SK-N-SH (cell line): ENCODE measurements at regions not wholly inside any gene's neighbourhood (a gene's known extent, or its start where the extent isn't known, plus 50 kb on each side); places are given as distances from the start of the nearest gene placed in this dataset.

Source experiments
- CTCF ChIA-PET: fragments of 300-600, 350-600 bp; formaldehyde crosslinking; extraction: SDS; loops from one replicate; lab custom pipeline; 2021; lab: Yijun Ruan, JAX
- POLR2A ChIA-PET: fragments of 350-600 bp; sonication (Branson Sonifier 250); formaldehyde crosslinking; extraction: SDS; loops from one replicate; lab custom pipeline; 2020; ENCODE audit warnings: antibody characterized with exemption, inconsistent platforms; lab: Yijun Ruan, JAX
- DNase-seq: peaks from one replicate; pipeline ENCODE4 v3.0.0; 2012
- H2AFZ ChIP-seq: fragments of 200-600 bp; sonication (generic); 2 replicates; pipeline ENCODE4 v1.8.1; 2016; ENCODE audit warnings: antibody characterized with exemption, mild to moderate bottlenecking, low read depth
- H3F3A ChIP-seq: fragments of 200-600 bp; sonication (generic); replicated peaks from 2 replicates; pipeline ENCODE3; 2016; ENCODE audit warnings: antibody characterized with exemption, mild to moderate bottlenecking; ENCODE audit not compliant: insufficient read depth
- H3K27ac ChIP-seq, 2 experiments: fragments of 200-500 bp in 1 of 2; fragments of 200-600 bp in 1 of 2; sonication (Bioruptor generic) in 1 of 2; sonication (generic), shearing (Covaris generic) in 1 of 2; 2 replicates each; pipeline versions ENCODE4 v1.5.1 to v1.6.1; 2014 to 2016; ENCODE audit warnings: low read depth in 2 of 2, inconsistent platforms in 1 of 2, low read length in 1 of 2, mild to moderate bottlenecking in 1 of 2, mixed read lengths in 1 of 2
- H3K27me3 ChIP-seq: fragments of 200-600 bp; sonication (generic), shearing (Covaris generic); 2 replicates; pipeline ENCODE4 v1.6.1; 2016; ENCODE audit warnings: mixed run types; ENCODE audit not compliant: insufficient read depth
- H3K36me3 ChIP-seq, 2 experiments: fragments of 200-500 bp in 1 of 2; fragments of 200-600 bp in 1 of 2; sonication (Bioruptor generic) in 1 of 2; sonication (generic) in 1 of 2; replicated peaks in 1 of 2; 2 replicates each; pipeline versions ENCODE3 to v1.5.1; 2014 to 2016; ENCODE audit warnings: low read length in 1 of 2, mild to moderate bottlenecking in 1 of 2; ENCODE audit not compliant: insufficient read depth in 2 of 2, control insufficient read depth in 1 of 2
- H3K4me1 ChIP-seq, 2 experiments: fragments of 200-500 bp in 1 of 2; fragments of 200-600 bp in 1 of 2; sonication (Bioruptor generic) in 1 of 2; sonication (generic), shearing (Covaris generic) in 1 of 2; 2 replicates each; pipeline versions ENCODE4 v1.5.1 to v1.6.1; 2014 to 2016; ENCODE audit warnings: low read depth in 1 of 2, low read length in 1 of 2, mixed run types in 1 of 2; ENCODE audit not compliant: insufficient read depth in 2 of 2, control insufficient read depth in 1 of 2
- H3K4me2 ChIP-seq: fragments of 200-600 bp; sonication (generic), shearing (Covaris generic); 2 replicates; pipeline ENCODE4 v1.6.1; 2017; ENCODE audit warnings: mixed run types
- H3K4me3 ChIP-seq, 2 experiments: fragments of 200-500 bp in 1 of 2; fragments of 200-600 bp in 1 of 2; sonication (Bioruptor generic) in 1 of 2; sonication (generic), shearing (Covaris generic) in 1 of 2; 2 replicates each; pipeline versions ENCODE4 v1.5.1 to v1.8.1; 2014 to 2016; ENCODE audit warnings: low read depth in 2 of 2, inconsistent platforms in 1 of 2, low read length in 1 of 2, mild to moderate bottlenecking in 1 of 2, mixed read lengths in 1 of 2, moderate library complexity in 1 of 2
- H3K79me2 ChIP-seq: fragments of 200-600 bp; sonication (generic); 2 replicates; pipeline ENCODE4 v1.8.1; 2017; ENCODE audit warnings: mild to moderate bottlenecking; ENCODE audit not compliant: insufficient read depth
- H3K9ac ChIP-seq: fragments of 200-600 bp; sonication (generic); 2 replicates; pipeline ENCODE4 v1.6.1; 2017; ENCODE audit warnings: mixed run types
- H3K9me2 ChIP-seq: fragments of 200-600 bp; sonication (generic); 2 replicates; pipeline ENCODE4 v1.6.1; 2017; ENCODE audit warnings: mixed run types
- H3K9me3 ChIP-seq: fragments of 200-600 bp; sonication (generic); 2 replicates; pipeline ENCODE4 v1.6.1; 2017; ENCODE audit warnings: mixed run types, mild to moderate bottlenecking, moderate library complexity
- H4K20me1 ChIP-seq: fragments of 200-600 bp; sonication (generic); 2 replicates; pipeline ENCODE4 v1.6.1; 2017; ENCODE audit warnings: mild to moderate bottlenecking, mixed run types; ENCODE audit not compliant: insufficient read depth
- ELF1 ChIP-seq: IDR thresholded peaks from 2 replicates; pipeline ENCODE4 v1.4.0; 2012
- FOSL2 ChIP-seq: IDR thresholded peaks from 2 replicates; pipeline ENCODE4 v1.4.0; 2012; ENCODE audit warnings: low read depth, mild to moderate bottlenecking, moderate library complexity, borderline replicate concordance
- GATA2 ChIP-seq: sonication (generic); formaldehyde crosslinking; IDR thresholded peaks from 2 replicates; pipeline ENCODE4 v1.5.0; 2020; ENCODE audit warnings: mild to moderate bottlenecking, missing genetic modification reagents
- IRF3 ChIP-seq: fragments of 150-350 bp; IDR thresholded peaks from 2 replicates; pipeline ENCODE4 v1.6.1; 2016; ENCODE audit warnings: mild to moderate bottlenecking, low read depth, low read length
- JUND ChIP-seq: IDR thresholded peaks from 2 replicates; pipeline ENCODE4 v1.4.0; 2012
- MAX ChIP-seq: IDR thresholded peaks from 2 replicates; pipeline ENCODE4 v1.4.0; 2012; ENCODE audit warnings: low read depth
- MEF2A ChIP-seq: IDR thresholded peaks from 2 replicates; pipeline ENCODE4 v1.4.0; 2012; ENCODE audit warnings: low read depth, borderline replicate concordance
- MXI1 ChIP-seq: IDR thresholded peaks from 2 replicates; pipeline ENCODE4 v1.6.1; 2012; ENCODE audit warnings: mild to moderate bottlenecking, low read depth, low read length, improper control_type of control experiment
- NRF1 ChIP-seq: IDR thresholded peaks from 2 replicates; pipeline ENCODE4 v1.6.1; 2012; ENCODE audit warnings: low read depth, mild to moderate bottlenecking, low read length
- PBX3 ChIP-seq: IDR thresholded peaks from 2 replicates; pipeline ENCODE4; 2012
- POLR2AphosphoS5 ChIP-seq: IDR thresholded peaks from 2 replicates; pipeline ENCODE4 v1.6.1; 2012; ENCODE audit warnings: low read depth, low read length
- RFX5 ChIP-seq: IDR thresholded peaks from 2 replicates; pipeline ENCODE4 v1.6.1; 2012; ENCODE audit warnings: mild to moderate bottlenecking, improper control_type of control experiment, low read length
- RXRA ChIP-seq: IDR thresholded peaks from 2 replicates; pipeline ENCODE4 v1.4.0; 2012; ENCODE audit warnings: low read depth, mild to moderate bottlenecking, borderline replicate concordance
- SIN3A ChIP-seq: IDR thresholded peaks from 2 replicates; pipeline ENCODE4 v1.6.1; 2012; ENCODE audit warnings: low read depth, mild to moderate bottlenecking, low read length, moderate library complexity, borderline replicate concordance
- TAF1 ChIP-seq: IDR thresholded peaks from 2 replicates; pipeline ENCODE4 v1.6.1; 2012; ENCODE audit warnings: low read depth, mild to moderate bottlenecking, low read length, moderate library complexity, borderline replicate concordance
- TCF12 ChIP-seq: IDR thresholded peaks from 2 replicates; pipeline ENCODE4 v1.4.0; 2012
- TEAD4 ChIP-seq: IDR thresholded peaks from 2 replicates; pipeline ENCODE4 v1.4.0; 2012; ENCODE audit warnings: mild to moderate bottlenecking, borderline replicate concordance; ENCODE audit not compliant: insufficient read depth
- YY1 ChIP-seq: IDR thresholded peaks from 2 replicates; pipeline ENCODE4 v1.4.0; 2012; ENCODE audit warnings: low read depth, mild to moderate bottlenecking
- WGBS: methylation state at CpG from one replicate; pipeline ENCODE4 v1.1.6; 2017; ENCODE audit warnings: low lambda C conversion rate; 5-methylcytosine and 5-hydroxymethylcytosine counted together

- H4K20me1 ChIP-seq = no peaks in the 10 kb centered on the region
- H2AFZ ChIP-seq = no peak overlapping the region
- H3K4me2 ChIP-seq = no peak overlapping the region
- no peaks in the 10 kb centered on the region; a peak in 2 of 4 replicates for H3K4me1 ChIP-seq
- 43% methylated on average over 10 of the region's 10 CpGs for WGBS
- H3K9me2 ChIP-seq = no peaks in the 10 kb centered on the region
- H3K9me3 ChIP-seq = no peaks in the 10 kb centered on the region
- H3K27ac ChIP-seq = no peak overlapping the region
- no peaks in the 10 kb centered on the region for H3K79me2 ChIP-seq
- no peak overlapping the region for H3K4me3 ChIP-seq
- no peak overlapping the region for H3K9ac ChIP-seq
- no peaks in the 10 kb centered on the region for H3K36me3 ChIP-seq
- no peak for TF ChIP-seq TAF1
- no peak for TF ChIP-seq IRF3
- no peak for TF ChIP-seq PBX3
- no peak for TF ChIP-seq NRF1
- TF ChIP-seq MXI1 = no peak
- TF ChIP-seq FOSL2 = no peak
- TF ChIP-seq ELF1 = no peak
- no peak for TF ChIP-seq MAX
- no peak for TF ChIP-seq GATA2
- no peak for TF ChIP-seq MEF2A
- no peak for TF ChIP-seq RFX5
- TF ChIP-seq TCF12 = no peak
- TF ChIP-seq TEAD4 = no peak
- no peak for TF ChIP-seq POLR2AphosphoS5
- no peak for TF ChIP-seq JUND
- TF ChIP-seq RXRA = no peak
- TF ChIP-seq SIN3A = no peak
- no peak for TF ChIP-seq YY1
- H3K27me3 ChIP-seq = no peaks in the 10 kb centered on the region
- ChIA-PET POLR2A (no interaction called here), CTCF (interaction anchor here (0.5 kb wide), 1 partner anchor 135 kb away, joined by 3 read pairs; no protein-coding TSS in a partner anchor)
- H3F3A ChIP-seq = no peaks in the 10 kb centered on the region
- DNase-seq = no peak
Measured at GRCh38 chr4:181225616-181226261, 1017.5 kb upstream of the TENM3 start.
